Gastroesophageal sphincter (tissue), 4 donors: ENCODE measurements at regions not wholly inside any gene's neighbourhood (a gene's known extent, or its start where the extent isn't known, plus 50 kb on each side); places are given as distances from the start of the nearest gene placed in this dataset.
"Not testable (repeated sequence)": the region's sequence is repeated elsewhere in the genome, so short reads cannot be mapped to it uniquely, and the experiment has no call there.

Experiments used
- ATAC-seq: fragments of 150-250 bp; one replicate; pipeline ENCODE4 v1.9.1; 2016; ENCODE audit warnings: mild to moderate bottlenecking, moderate library complexity
- H3K27ac ChIP-seq, 4 donors: fragments of 200-600 bp; sonication (generic) in 3 of 4; 1 replicate in 3 of 4; 2 replicates in 1 of 4; pipeline ENCODE4 v1.5.1; 2016 to 2019
- H3K27me3 ChIP-seq: fragments of 200-600 bp; sonication (generic); one replicate; pipeline ENCODE4 v1.5.1; 2019
- H3K36me3 ChIP-seq, 2 donors: fragments of 200-600 bp; sonication (generic); one replicate each; pipeline ENCODE4 v1.5.1; 2019; ENCODE audit warnings: control low read depth in 1 of 2
- H3K4me1 ChIP-seq, 3 donors: fragments of 200-600 bp; sonication (generic); 1 replicate in 2 of 3; 2 replicates in 1 of 3; pipeline ENCODE4 v1.5.1; 2016 to 2019; ENCODE audit warnings: control low read depth in 2 of 3
- H3K4me3 ChIP-seq, 2 donors: fragments of 200-600 bp; sonication (generic); one replicate each; pipeline ENCODE4 v1.5.1; 2019; ENCODE audit warnings: mild to moderate bottlenecking in 1 of 2, moderate library complexity in 1 of 2
- H3K9me3 ChIP-seq, 3 donors: fragments of 200-600 bp; sonication (generic); one replicate each; pipeline ENCODE4 v1.5.1; 2017 to 2019; ENCODE audit warnings: control low read depth in 2 of 3
- EP300 ChIP-seq: sonication (generic); formaldehyde crosslinking; IDR thresholded peaks from one replicate; pipeline ENCODE4 v1.6.1; 2017; ENCODE audit warnings: antibody characterized with exemption, mild to moderate bottlenecking
- POLR2A ChIP-seq, 2 donors: fragments of 450-650 bp; IDR thresholded peaks; one replicate each; pipeline ENCODE4 v1.6.1; 2017; ENCODE audit warnings: antibody characterized with exemption in 2 of 2, mild to moderate bottlenecking in 2 of 2, moderate library complexity in 1 of 2
- POLR2AphosphoS5 ChIP-seq: sonication (generic); formaldehyde crosslinking; IDR thresholded peaks from one replicate; pipeline ENCODE4 v1.6.1; 2017; ENCODE audit warnings: antibody characterized with exemption
- WGBS, 2 donors: methylation state at CpG; one replicate each; pipeline ENCODE4 v1.1.5; 2018; ENCODE audit warnings: low coverage in 1 of 2; 5-methylcytosine and 5-hydroxymethylcytosine counted together
- TF ChIP-seq, protein P1 (sequence below), 4 experiments: fragments of 200-600 bp in 2 of 4; fragments of 450-650 bp in 2 of 4; sonication (generic) in 1 of 4; IDR thresholded peaks; one replicate each; pipeline ENCODE4 v1.5.1; 2017 to 2019; ENCODE audit warnings: antibody characterized with exemption in 4 of 4, mild to moderate bottlenecking in 2 of 4, moderate library complexity in 2 of 4

DNA sequence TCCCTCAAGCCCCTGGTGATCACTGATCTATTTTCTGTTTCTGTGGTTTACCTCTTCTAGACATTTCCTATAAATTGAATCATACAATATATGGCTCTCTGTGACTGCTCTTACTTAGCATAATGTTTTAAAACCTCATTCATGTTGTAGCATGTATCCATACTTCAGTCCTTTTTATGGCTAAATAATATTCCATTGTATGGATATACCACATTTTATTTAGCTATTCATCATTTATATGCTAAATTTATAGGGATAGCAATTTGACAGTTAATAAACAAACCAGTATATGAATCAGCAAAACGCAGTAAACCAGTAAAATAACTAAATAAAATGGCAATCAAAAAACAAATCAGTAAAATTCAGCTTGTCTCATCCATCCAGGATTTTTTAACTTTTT is 286.1 kb upstream of the HNRNPA3 start:
- Histone ChIP-seq H3K4me1 (no peaks in the 10 kb centered on the region), H3K36me3 (no peaks in the 10 kb centered on the region), H3K4me3 (no peak overlapping the region), H3K9me3 (peaks cover 0 to 7% (median 0%) of the 10 kb centered on the region in 3 donors), H3K27me3 (no peaks in the 10 kb centered on the region), H3K27ac (no peak overlapping the region)
- no peak for TF ChIP-seq POLR2AphosphoS5
- no peak for TF ChIP-seq EP300
- no peak for TF ChIP-seq POLR2A (IDR thresholded peaks at IDR 0.05)
- TF ChIP-seq, protein P1, sequence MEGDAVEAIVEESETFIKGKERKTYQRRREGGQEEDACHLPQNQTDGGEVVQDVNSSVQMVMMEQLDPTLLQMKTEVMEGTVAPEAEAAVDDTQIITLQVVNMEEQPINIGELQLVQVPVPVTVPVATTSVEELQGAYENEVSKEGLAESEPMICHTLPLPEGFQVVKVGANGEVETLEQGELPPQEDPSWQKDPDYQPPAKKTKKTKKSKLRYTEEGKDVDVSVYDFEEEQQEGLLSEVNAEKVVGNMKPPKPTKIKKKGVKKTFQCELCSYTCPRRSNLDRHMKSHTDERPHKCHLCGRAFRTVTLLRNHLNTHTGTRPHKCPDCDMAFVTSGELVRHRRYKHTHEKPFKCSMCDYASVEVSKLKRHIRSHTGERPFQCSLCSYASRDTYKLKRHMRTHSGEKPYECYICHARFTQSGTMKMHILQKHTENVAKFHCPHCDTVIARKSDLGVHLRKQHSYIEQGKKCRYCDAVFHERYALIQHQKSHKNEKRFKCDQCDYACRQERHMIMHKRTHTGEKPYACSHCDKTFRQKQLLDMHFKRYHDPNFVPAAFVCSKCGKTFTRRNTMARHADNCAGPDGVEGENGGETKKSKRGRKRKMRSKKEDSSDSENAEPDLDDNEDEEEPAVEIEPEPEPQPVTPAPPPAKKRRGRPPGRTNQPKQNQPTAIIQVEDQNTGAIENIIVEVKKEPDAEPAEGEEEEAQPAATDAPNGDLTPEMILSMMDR (IDR thresholded peaks at IDR 0.05), result no peak
- ATAC-seq, result no peak
- WGBS, 2 donors, result 0 to 26% methylated on average over 1 of the region's 1 CpG

DNA sequence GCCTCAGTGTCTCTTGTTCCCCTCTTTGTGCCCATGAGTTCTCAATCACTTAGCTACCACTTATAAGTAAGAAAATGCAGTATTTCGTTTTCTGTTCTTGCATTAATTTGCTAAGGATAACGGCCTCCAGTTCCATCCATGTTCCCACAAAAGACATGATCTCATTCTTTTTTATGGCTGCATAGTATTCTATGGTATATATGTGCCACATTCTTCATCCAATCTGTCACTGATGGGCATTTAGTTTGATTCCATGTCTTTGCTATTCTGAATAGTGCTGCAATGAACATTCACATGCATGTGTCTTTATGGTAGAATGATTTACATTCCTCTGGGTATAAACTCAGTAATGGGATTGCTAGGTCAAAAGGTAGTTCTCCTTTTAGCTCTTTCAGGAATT is 283.2 kb upstream of the HNRNPA3 start:
- not testable (repeated sequence) for H3K9me3 ChIP-seq, H3K4me3 ChIP-seq, H3K36me3 ChIP-seq, H3K27me3 ChIP-seq, H3K4me1 ChIP-seq, ATAC-seq, H3K27ac ChIP-seq
- WGBS, 2 donors, result 75 to 76% methylated on average over 2 of the region's 2 CpGs

DNA sequence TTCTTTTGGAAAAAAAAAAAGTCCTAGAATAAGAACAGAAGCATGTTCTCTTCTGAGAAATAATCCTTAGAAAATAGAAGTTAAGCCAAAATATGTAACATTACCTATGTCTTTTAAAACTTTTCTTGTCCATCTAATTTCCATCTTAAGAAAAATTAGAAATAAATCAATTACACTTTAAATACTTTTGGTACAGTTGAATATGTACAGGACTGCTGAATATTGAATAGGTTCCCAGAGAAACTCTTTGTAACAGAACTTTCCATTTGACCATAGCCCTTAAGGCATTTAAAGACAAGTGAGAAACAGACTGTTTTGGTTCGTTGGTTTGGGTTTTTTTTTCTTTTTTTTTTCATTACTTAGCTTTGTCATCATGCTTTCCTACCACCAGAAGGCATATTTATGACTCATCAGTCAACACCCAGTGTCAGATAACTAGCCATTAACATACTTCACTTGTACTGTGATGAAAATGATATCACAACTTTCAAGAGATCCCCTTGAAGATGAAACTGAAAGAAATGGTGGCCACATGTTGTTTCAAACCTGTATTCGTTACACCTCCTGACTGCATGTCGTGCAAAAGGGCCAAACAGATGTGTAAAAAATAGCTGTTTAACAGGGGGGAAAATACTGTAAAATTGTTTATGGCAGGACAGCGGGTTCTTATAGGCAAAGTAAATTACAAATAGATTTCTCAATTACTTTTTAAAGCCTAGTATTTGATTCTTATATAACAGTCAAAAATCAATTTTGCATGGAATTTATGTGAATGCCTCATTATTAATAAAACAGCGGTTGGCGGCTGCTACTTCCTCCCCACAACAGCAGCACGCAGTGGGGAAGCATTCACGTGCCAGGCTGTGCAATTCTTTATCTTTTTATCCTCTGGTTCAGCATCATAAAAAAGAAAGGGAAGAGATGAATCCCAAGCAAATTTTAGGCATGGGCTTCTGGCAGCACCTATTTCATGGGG is 280.7 kb upstream of the HNRNPA3 start:
- no peak for TF ChIP-seq POLR2A (IDR thresholded peaks at IDR 0.05)
- TF ChIP-seq, protein P1 (IDR thresholded peaks at IDR 0.05), result no peak
- TF ChIP-seq POLR2AphosphoS5, result no peak
- TF ChIP-seq EP300, result no peak
- Histone ChIP-seq H3K9me3 (no peaks in the 10 kb centered on the region), H3K36me3 (no peaks in the 10 kb centered on the region), H3K4me1 (no peaks in the 10 kb centered on the region), H3K4me3 (no peak overlapping the region), H3K27me3 (no peaks in the 10 kb centered on the region), H3K27ac (no peak overlapping the region)
- 70 to 71% methylated on average over 8 of the region's 8 CpGs for WGBS, 2 donors
- no peak for ATAC-seq

DNA sequence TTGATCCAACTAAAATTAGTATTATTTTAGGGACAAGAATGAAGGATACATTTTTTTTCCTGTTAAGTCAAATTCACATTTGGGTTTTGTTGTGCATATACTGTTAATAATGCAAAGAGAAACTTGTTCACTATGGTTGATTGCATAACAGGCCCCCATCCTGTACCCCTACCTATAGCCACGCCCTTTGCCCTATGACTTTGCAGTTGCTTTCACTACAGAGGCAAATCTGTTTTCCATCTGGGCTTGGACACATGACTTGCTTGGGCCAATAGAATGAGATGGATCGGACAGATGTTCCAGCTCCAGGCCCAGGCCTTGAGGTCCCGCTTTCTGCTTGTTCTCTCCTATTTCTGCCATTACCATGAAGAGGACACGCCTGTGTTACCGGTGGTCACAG is 278.5 kb upstream of the HNRNPA3 start:
- Histone ChIP-seq H3K27me3 (peaks cover 6% of the 10 kb centered on the region), H3K36me3 (no peaks in the 10 kb centered on the region), H3K4me1 (no peaks in the 10 kb centered on the region), H3K4me3 (no peak overlapping the region), H3K9me3 (no peaks in the 10 kb centered on the region), H3K27ac (no peak overlapping the region)
- ATAC-seq, result no peak
- TF ChIP-seq, protein P1 (IDR thresholded peaks at IDR 0.05), result no peak
- TF ChIP-seq POLR2A (IDR thresholded peaks at IDR 0.05) (no peak), POLR2AphosphoS5 (no peak), EP300 (no peak)
- 93% methylated on average over 1 to 2 of the region's 5 CpGs for WGBS, 2 donors

DNA sequence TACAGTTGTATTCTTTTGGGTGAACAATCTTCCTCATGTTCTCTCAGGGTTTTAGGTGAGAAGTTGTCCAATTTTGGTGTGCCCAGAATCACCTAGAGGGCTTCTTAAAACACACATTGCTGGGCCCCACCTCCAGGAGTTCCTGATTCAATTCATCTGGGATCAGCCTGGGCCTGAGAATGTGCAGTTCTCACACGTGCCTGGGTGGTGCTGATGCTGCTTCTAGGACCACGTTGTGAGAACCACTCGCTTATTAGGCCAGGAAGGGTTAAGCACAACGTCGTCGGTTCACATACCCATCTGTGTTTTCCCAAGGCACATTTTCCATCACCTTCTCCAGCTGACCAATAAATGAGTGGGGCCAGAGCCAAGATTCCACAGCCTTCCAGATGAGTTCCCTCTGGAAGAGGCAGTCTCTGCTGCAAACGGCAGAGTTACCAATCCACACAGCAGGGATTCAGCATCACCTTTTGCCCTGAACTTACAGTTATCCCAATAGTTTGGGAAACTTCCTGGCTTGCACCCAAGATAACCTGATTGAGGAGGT is 277.7 kb upstream of the HNRNPA3 start:
- TF ChIP-seq EP300 (no peak), POLR2A (IDR thresholded peaks at IDR 0.05) (no peak), POLR2AphosphoS5 (no peak)
- TF ChIP-seq, protein P1 (IDR thresholded peaks at IDR 0.05), result no peak
- 0 to 7% methylated on average over 1 to 6 of the region's 7 CpGs for WGBS, 2 donors
- no peaks in the 10 kb centered on the region for H3K36me3 ChIP-seq

More for the DNA sequence above, 277.7 kb upstream of the HNRNPA3 start:
- Histone ChIP-seq H3K27me3 (peaks cover 6% of the 10 kb centered on the region), H3K9me3 (no peaks in the 10 kb centered on the region), H3K4me1 (no peaks in the 10 kb centered on the region), H3K4me3 (no peak overlapping the region), H3K27ac (no peak overlapping the region)
- ATAC-seq, result no peak
